ENCODE measurements at regions not wholly inside any gene's neighbourhood (a gene's known extent, or its start where the extent isn't known, plus 50 kb on each side); places are given as distances from the start of the nearest gene placed in this dataset.
"Not testable (repeated sequence)": the region's sequence is repeated elsewhere in the genome, so short reads cannot be mapped to it uniquely, and the experiment has no call there.

- H3K4me2 ChIP-seq (ENCODE audit: low read length), result no peak overlapping the region
- no peak overlapping the region for H2AFZ ChIP-seq (ENCODE audit: low read length)
- TF ChIP-seq, protein P1, sequence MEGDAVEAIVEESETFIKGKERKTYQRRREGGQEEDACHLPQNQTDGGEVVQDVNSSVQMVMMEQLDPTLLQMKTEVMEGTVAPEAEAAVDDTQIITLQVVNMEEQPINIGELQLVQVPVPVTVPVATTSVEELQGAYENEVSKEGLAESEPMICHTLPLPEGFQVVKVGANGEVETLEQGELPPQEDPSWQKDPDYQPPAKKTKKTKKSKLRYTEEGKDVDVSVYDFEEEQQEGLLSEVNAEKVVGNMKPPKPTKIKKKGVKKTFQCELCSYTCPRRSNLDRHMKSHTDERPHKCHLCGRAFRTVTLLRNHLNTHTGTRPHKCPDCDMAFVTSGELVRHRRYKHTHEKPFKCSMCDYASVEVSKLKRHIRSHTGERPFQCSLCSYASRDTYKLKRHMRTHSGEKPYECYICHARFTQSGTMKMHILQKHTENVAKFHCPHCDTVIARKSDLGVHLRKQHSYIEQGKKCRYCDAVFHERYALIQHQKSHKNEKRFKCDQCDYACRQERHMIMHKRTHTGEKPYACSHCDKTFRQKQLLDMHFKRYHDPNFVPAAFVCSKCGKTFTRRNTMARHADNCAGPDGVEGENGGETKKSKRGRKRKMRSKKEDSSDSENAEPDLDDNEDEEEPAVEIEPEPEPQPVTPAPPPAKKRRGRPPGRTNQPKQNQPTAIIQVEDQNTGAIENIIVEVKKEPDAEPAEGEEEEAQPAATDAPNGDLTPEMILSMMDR (conservative IDR thresholded peaks at IDR 0.05; ENCODE audit: low read length), result no peak
- TF ChIP-seq EZH2phosphoT487 (IDR thresholded peaks at IDR 0.05; ENCODE audit: borderline replicate concordance, low read depth, low read length), result no peak
- intact Hi-C loops (cut with micrococcal nuclease; ENCODE audit: unreplicated experiment), result no loop called here
- no TSS peak for BruUV-seq (replicated peaks)
- H4K20me1 ChIP-seq (ENCODE audit: insufficient read depth, low read length), result no peaks in the 10 kb centered on the region
- no peaks in the 10 kb centered on the region for H3K9me2 ChIP-seq (ENCODE audit: insufficient read depth, low read length)
- H3K27ac ChIP-seq (ENCODE audit: low read depth, low read length, poor library complexity, severe bottlenecking), result no peak overlapping the region
- no peaks in the 10 kb centered on the region for H3K9me3 ChIP-seq (ENCODE audit: low read length)
- ChIA-PET POLR2A (no interaction called here), CTCF (ENCODE audit: unreplicated experiment) (no interaction called here)
- DNase-seq (ENCODE audit: low spot score), result no peak
- H3K36me3 ChIP-seq (ENCODE audit: insufficient read depth, low read length), result no peaks in the 10 kb centered on the region
- no peak overlapping the region for H3K4me3 ChIP-seq (ENCODE audit: low read depth, low read length, poor library complexity, severe bottlenecking)
- H3K4me1 ChIP-seq (ENCODE audit: insufficient read depth, low read length, poor library complexity, severe bottlenecking), result no peaks in the 10 kb centered on the region
- H3K79me2 ChIP-seq (ENCODE audit: insufficient read depth, low read depth, low read length), result no peaks in the 10 kb centered on the region
These were observed 455.9 kb downstream of the PLPP3 start for GRCh38 chr1:56123421-56123820.

- intact Hi-C loops (cut with micrococcal nuclease; ENCODE audit: unreplicated experiment), result no loop called here
- Histone ChIP-seq H3K4me3 (ENCODE audit: low read depth, low read length, poor library complexity, severe bottlenecking) (no peak overlapping the region), H4K20me1 (ENCODE audit: insufficient read depth, low read length) (no peaks in the 10 kb centered on the region), H3K4me1 (ENCODE audit: insufficient read depth, low read length, poor library complexity, severe bottlenecking) (no peaks in the 10 kb centered on the region), H3K9me3 (ENCODE audit: low read length) (no peaks in the 10 kb centered on the region), H3K27ac (ENCODE audit: low read depth, low read length, poor library complexity, severe bottlenecking) (no peak overlapping the region), H3K36me3 (ENCODE audit: insufficient read depth, low read length) (no peaks in the 10 kb centered on the region), H2AFZ (ENCODE audit: low read length) (no peak overlapping the region), H3K9me2 (ENCODE audit: insufficient read depth, low read length) (no peaks in the 10 kb centered on the region), H3K4me2 (ENCODE audit: low read length) (no peak overlapping the region), H3K79me2 (ENCODE audit: insufficient read depth, low read depth, low read length) (no peaks in the 10 kb centered on the region)
- no peak for DNase-seq (ENCODE audit: low spot score)
- POLR2A ChIA-PET, result no interaction called here
- BruUV-seq (replicated peaks), result no TSS peak
- TF ChIP-seq EZH2phosphoT487 (IDR thresholded peaks at IDR 0.05; ENCODE audit: borderline replicate concordance, low read depth, low read length), result no peak
- TF ChIP-seq, protein P1 (conservative IDR thresholded peaks at IDR 0.05; ENCODE audit: low read length), result no peak
- CTCF ChIA-PET (ENCODE audit: unreplicated experiment), result no interaction called here
These were observed 459.3 kb downstream of the PLPP3 start for GRCh38 chr1:56120021-56120420.

DNA sequence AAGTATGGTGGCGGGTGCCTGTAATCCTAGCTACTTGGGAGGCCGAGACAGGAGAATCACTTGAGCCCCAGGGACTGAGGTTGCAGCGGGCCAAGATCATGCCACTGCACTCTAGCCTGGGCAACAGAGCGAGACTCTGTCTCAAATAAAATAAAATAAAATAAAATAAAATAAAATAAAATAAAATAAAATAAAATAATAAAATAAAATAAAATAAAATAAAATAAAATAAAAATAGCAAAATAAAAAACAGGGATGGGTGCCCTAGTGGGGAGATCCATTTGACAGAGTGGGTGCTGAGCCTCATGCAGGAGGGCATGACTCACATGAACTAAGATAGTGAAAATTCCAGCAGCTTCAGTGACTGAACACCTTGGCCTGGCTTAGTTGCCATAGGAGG lies 460.7 kb downstream of the PLPP3 start:
- intact Hi-C loops (cut with micrococcal nuclease; ENCODE audit: unreplicated experiment); H3K9me2 ChIP-seq (ENCODE audit: insufficient read depth, low read length); H3K79me2 ChIP-seq (ENCODE audit: insufficient read depth, low read depth, low read length); H3K4me3 ChIP-seq (ENCODE audit: low read depth, low read length, poor library complexity, severe bottlenecking); DNase-seq (ENCODE audit: low spot score); H3K4me2 ChIP-seq (ENCODE audit: low read length); H2AFZ ChIP-seq (ENCODE audit: low read length); BruUV-seq (replicated peaks); H3K36me3 ChIP-seq (ENCODE audit: insufficient read depth, low read length); H3K9me3 ChIP-seq (ENCODE audit: low read length); H4K20me1 ChIP-seq (ENCODE audit: insufficient read depth, low read length); POLR2A ChIA-PET; H3K4me1 ChIP-seq (ENCODE audit: insufficient read depth, low read length, poor library complexity, severe bottlenecking); CTCF ChIA-PET (ENCODE audit: unreplicated experiment); H3K27ac ChIP-seq (ENCODE audit: low read depth, low read length, poor library complexity, severe bottlenecking): not testable (repeated sequence)
